Thymus (tissue), 11 donors: ENCODE measurements at regions not wholly inside any gene's neighbourhood (a gene's known extent, or its start where the extent isn't known, plus 50 kb on each side); places are given as distances from the start of the nearest gene placed in this dataset.

ENCODE experiments used
- DNase-seq, 9 donors: peaks; one replicate each; pipeline ENCODE4 v3.0.0-alpha.2; 2013; ENCODE audit warnings: low spot score in 9 of 9, low read depth in 6 of 9, missing footprints in 1 of 9
- H3K27ac ChIP-seq, 2 donors: one replicate each; pipeline ENCODE4 v1.5.1; 2013; ENCODE audit warnings: control low read depth in 1 of 2, low read depth in 1 of 2, low read length in 1 of 2, mild to moderate bottlenecking in 1 of 2, moderate library complexity in 1 of 2
- H3K27me3 ChIP-seq, 2 donors: one replicate each; pipeline ENCODE4 v1.5.1; 2013; ENCODE audit warnings: low read length in 1 of 2; ENCODE audit not compliant: control insufficient read depth in 2 of 2, insufficient read depth in 1 of 2
- H3K36me3 ChIP-seq, 2 donors: one replicate each; pipeline ENCODE4 v1.5.1; 2013; ENCODE audit warnings: low read length in 1 of 2, mild to moderate bottlenecking in 1 of 2, moderate library complexity in 1 of 2; ENCODE audit not compliant: control insufficient read depth in 2 of 2, insufficient read depth in 2 of 2
- H3K4me1 ChIP-seq, 2 donors: one replicate each; pipeline ENCODE4 v1.5.1; 2013; ENCODE audit warnings: low read length in 2 of 2; ENCODE audit not compliant: control insufficient read depth in 2 of 2, insufficient read depth in 2 of 2
- H3K4me3 ChIP-seq, 2 donors: one replicate each; pipeline ENCODE4 v1.5.1; 2013; ENCODE audit warnings: low read length in 2 of 2, control low read depth in 1 of 2, mild to moderate bottlenecking in 1 of 2
- H3K9me3 ChIP-seq, 2 donors: one replicate each; pipeline ENCODE4 v1.5.1; 2013; ENCODE audit warnings: low read length in 1 of 2, mild to moderate bottlenecking in 1 of 2; ENCODE audit not compliant: control insufficient read depth in 2 of 2, insufficient read depth in 1 of 2
- WGBS: extraction: QIAGEN DNeasy Blood & Tissue Kit; methylation state at CpG from one replicate; pipeline ENCODE4 v1.1.7; 2013; 5-methylcytosine and 5-hydroxymethylcytosine counted together
- donor health status: healthy.

GRCh38 chr4:20504146-20504545 is 196.1 kb upstream of the PACRGL start:
- Histone ChIP-seq H3K27me3 (no peaks in the 10 kb centered on the region), H3K9me3 (no peaks in the 10 kb centered on the region), H3K27ac (no peak overlapping the region), H3K4me3 (no peak overlapping the region), H3K36me3 (no peaks in the 10 kb centered on the region), H3K4me1 (no peaks in the 10 kb centered on the region)
- WGBS: 88% methylated on average over 3 of the region's 3 CpGs
- DNase-seq: no peak

GRCh38 chr4:20505927-20506326 is 194.3 kb upstream of the PACRGL start:
- 94% methylated on average over 1 of the region's 1 CpG for WGBS
- H3K4me3 ChIP-seq: no peak overlapping the region
- H3K9me3 ChIP-seq: no peaks in the 10 kb centered on the region
- no peak overlapping the region for H3K27ac ChIP-seq
- H3K4me1 ChIP-seq: no peaks in the 10 kb centered on the region
- H3K36me3 ChIP-seq: no peaks in the 10 kb centered on the region
- H3K27me3 ChIP-seq: no peaks in the 10 kb centered on the region
- DNase-seq: no peak

GRCh38 chr4:20506827-20507226 is 193.4 kb upstream of the PACRGL start:
- Histone ChIP-seq H3K27ac (no peak overlapping the region), H3K36me3 (no peaks in the 10 kb centered on the region), H3K9me3 (no peaks in the 10 kb centered on the region), H3K4me1 (no peaks in the 10 kb centered on the region), H3K27me3 (no peaks in the 10 kb centered on the region), H3K4me3 (no peak overlapping the region)
- 90% methylated on average over 2 of the region's 2 CpGs for WGBS
- no peak for DNase-seq

GRCh38 chr4:20509315-20509714 is 190.9 kb upstream of the PACRGL start:
- Histone ChIP-seq H3K36me3 (no peaks in the 10 kb centered on the region), H3K27me3 (no peaks in the 10 kb centered on the region), H3K4me3 (no peak overlapping the region), H3K27ac (no peak overlapping the region), H3K4me1 (no peaks in the 10 kb centered on the region), H3K9me3 (no peaks in the 10 kb centered on the region)
- 81% methylated on average over 2 of the region's 2 CpGs for WGBS
- DNase-seq: no peak

- no peaks in the 10 kb centered on the region for H3K36me3 ChIP-seq
- H3K9me3 ChIP-seq: no peaks in the 10 kb centered on the region
- no peak overlapping the region for H3K27ac ChIP-seq
- WGBS: 96% methylated on average over 7 of the region's 7 CpGs
- DNase-seq: no peak
- no peak overlapping the region for H3K4me3 ChIP-seq
- no peaks in the 10 kb centered on the region for H3K4me1 ChIP-seq
- H3K27me3 ChIP-seq: no peaks in the 10 kb centered on the region
Observed at GRCh38 chr4:20512033-20512792, 188.0 kb upstream of the PACRGL start.

GRCh38 chr4:20512985-20513384 is 187.3 kb upstream of the PACRGL start:
- no peaks in the 10 kb centered on the region for H3K4me1 ChIP-seq
- H3K36me3 ChIP-seq: no peaks in the 10 kb centered on the region
- WGBS: 91% methylated on average over 5 of the region's 5 CpGs
- DNase-seq: no peak
- no peak overlapping the region for H3K4me3 ChIP-seq
- no peaks in the 10 kb centered on the region for H3K27me3 ChIP-seq
- no peaks in the 10 kb centered on the region for H3K9me3 ChIP-seq
- no peak overlapping the region for H3K27ac ChIP-seq

- no peaks in the 10 kb centered on the region for H3K36me3 ChIP-seq
- H3K27me3 ChIP-seq: no peaks in the 10 kb centered on the region
- H3K27ac ChIP-seq: no peak overlapping the region
- no peaks in the 10 kb centered on the region for H3K9me3 ChIP-seq
- DNase-seq: no peak
- H3K4me3 ChIP-seq: no peak overlapping the region
- no peaks in the 10 kb centered on the region for H3K4me1 ChIP-seq
- WGBS: 94% methylated on average over 1 of the region's 1 CpG
Observed at GRCh38 chr4:20520901-20521300, 179.4 kb upstream of the PACRGL start.

GRCh38 chr4:20528508-20528907 is 171.8 kb upstream of the PACRGL start:
- no peak for DNase-seq
- Histone ChIP-seq H3K4me3 (no peak overlapping the region), H3K4me1 (no peaks in the 10 kb centered on the region), H3K27ac (no peak overlapping the region), H3K27me3 (no peaks in the 10 kb centered on the region), H3K9me3 (no peaks in the 10 kb centered on the region), H3K36me3 (no peaks in the 10 kb centered on the region)
- 97% methylated on average over 1 of the region's 1 CpG for WGBS

GRCh38 chr4:20529691-20530090 is 170.6 kb upstream of the PACRGL start:
- Histone ChIP-seq H3K27ac (no peak overlapping the region), H3K9me3 (no peaks in the 10 kb centered on the region), H3K4me1 (no peaks in the 10 kb centered on the region), H3K36me3 (no peaks in the 10 kb centered on the region), H3K27me3 (no peaks in the 10 kb centered on the region), H3K4me3 (no peak overlapping the region)
- WGBS: 75% methylated on average over 1 of the region's 1 CpG
- DNase-seq: no peak
